Muscle layer of duodenum (tissue), 2 donors: ENCODE measurements at regions not wholly inside any gene's neighbourhood (a gene's known extent, or its start where the extent isn't known, plus 50 kb on each side); places are given as distances from the start of the nearest gene placed in this dataset.

ENCODE experiments used
- H3K27ac ChIP-seq: one replicate; pipeline ENCODE4 v1.7.0; 2013; ENCODE audit warnings: mild to moderate bottlenecking, low read length
- H3K27me3 ChIP-seq: one replicate; pipeline ENCODE4 v1.7.0; 2013; ENCODE audit warnings: low read depth, mild to moderate bottlenecking, control low read depth, low read length
- H3K36me3 ChIP-seq, 2 donors: one replicate each; pipeline ENCODE4 v1.7.0; 2013; ENCODE audit warnings: low read length in 2 of 2, control low read depth in 1 of 2, mild to moderate bottlenecking in 1 of 2; ENCODE audit not compliant: insufficient read depth in 2 of 2, control insufficient read depth in 1 of 2
- H3K4me1 ChIP-seq, 2 donors: one replicate each; pipeline ENCODE4 v1.7.0; 2013; ENCODE audit warnings: low read length in 2 of 2, mild to moderate bottlenecking in 2 of 2, control low read depth in 1 of 2, moderate library complexity in 1 of 2; ENCODE audit not compliant: insufficient read depth in 2 of 2, control insufficient read depth in 1 of 2
- H3K4me3 ChIP-seq, 2 donors: one replicate each; pipeline ENCODE4 v1.7.0; 2013; ENCODE audit warnings: low read length in 2 of 2, low read depth in 1 of 2, mild to moderate bottlenecking in 1 of 2
- H3K9me3 ChIP-seq, 2 donors: one replicate each; pipeline ENCODE4 v1.7.0; 2013; ENCODE audit warnings: low read length in 2 of 2, control low read depth in 1 of 2, mild to moderate bottlenecking in 1 of 2; ENCODE audit not compliant: control insufficient read depth in 1 of 2
- donor health status: healthy.

- Histone ChIP-seq H3K4me1 (no peaks in the 10 kb centered on the region), H3K9me3 (no peaks in the 10 kb centered on the region), H3K4me3 (no peak overlapping the region), H3K27me3 (no peaks in the 10 kb centered on the region), H3K36me3 (no peaks in the 10 kb centered on the region), H3K27ac (no peak overlapping the region)
Observed at GRCh38 chr13:33426131-33426530, 140.6 kb upstream of the STARD13 start.

GRCh38 chr13:33433316-33433715, 147.8 kb upstream of the STARD13 start:
- Histone ChIP-seq H3K9me3 (no peaks in the 10 kb centered on the region), H3K4me1 (no peaks in the 10 kb centered on the region), H3K4me3 (no peak overlapping the region), H3K27ac (no peak overlapping the region), H3K36me3 (no peaks in the 10 kb centered on the region), H3K27me3 (no peaks in the 10 kb centered on the region)

- Histone ChIP-seq H3K9me3 (no peaks in the 10 kb centered on the region), H3K4me1 (no peaks in the 10 kb centered on the region), H3K4me3 (no peak overlapping the region), H3K27me3 (no peaks in the 10 kb centered on the region), H3K27ac (no peak overlapping the region), H3K36me3 (no peaks in the 10 kb centered on the region)
Observed at GRCh38 chr13:33434676-33435075, 149.1 kb upstream of the STARD13 start.

- H3K27me3 ChIP-seq = no peaks in the 10 kb centered on the region
- H3K9me3 ChIP-seq = no peaks in the 10 kb centered on the region
- no peak overlapping the region for H3K27ac ChIP-seq
- no peaks in the 10 kb centered on the region for H3K4me1 ChIP-seq
- H3K4me3 ChIP-seq = no peak overlapping the region
- no peaks in the 10 kb centered on the region for H3K36me3 ChIP-seq
Observed at GRCh38 chr13:33435207-33435606, 149.7 kb upstream of the STARD13 start.

- Histone ChIP-seq H3K9me3 (no peaks in the 10 kb centered on the region), H3K36me3 (no peaks in the 10 kb centered on the region), H3K27ac (no peak overlapping the region), H3K4me1 (no peaks in the 10 kb centered on the region), H3K4me3 (no peak overlapping the region), H3K27me3 (no peaks in the 10 kb centered on the region)
Observed at GRCh38 chr13:33438918-33439317, 153.4 kb upstream of the STARD13 start.

GRCh38 chr13:33441015-33441414, 155.5 kb upstream of the STARD13 start:
- no peaks in the 10 kb centered on the region for H3K9me3 ChIP-seq
- no peak overlapping the region for H3K27ac ChIP-seq
- no peaks in the 10 kb centered on the region for H3K36me3 ChIP-seq
- H3K4me3 ChIP-seq = no peak overlapping the region
- H3K27me3 ChIP-seq = no peaks in the 10 kb centered on the region
- no peaks in the 10 kb centered on the region for H3K4me1 ChIP-seq

- Histone ChIP-seq H3K4me3 (no peak overlapping the region), H3K36me3 (no peaks in the 10 kb centered on the region), H3K9me3 (no peaks in the 10 kb centered on the region), H3K4me1 (no peaks in the 10 kb centered on the region), H3K27ac (no peak overlapping the region), H3K27me3 (no peaks in the 10 kb centered on the region)
Observed at GRCh38 chr13:33445024-33445423, 159.5 kb upstream of the STARD13 start.

GRCh38 chr13:33445476-33445875, 159.9 kb upstream of the STARD13 start:
- Histone ChIP-seq H3K27ac (no peak overlapping the region), H3K4me3 (no peak overlapping the region), H3K9me3 (no peaks in the 10 kb centered on the region), H3K36me3 (no peaks in the 10 kb centered on the region), H3K4me1 (no peaks in the 10 kb centered on the region), H3K27me3 (no peaks in the 10 kb centered on the region)

- H3K36me3 ChIP-seq = no peaks in the 10 kb centered on the region
- H3K4me3 ChIP-seq = no peak overlapping the region
- no peak overlapping the region for H3K27ac ChIP-seq
- no peaks in the 10 kb centered on the region for H3K27me3 ChIP-seq
- H3K9me3 ChIP-seq = no peaks in the 10 kb centered on the region
- no peaks in the 10 kb centered on the region for H3K4me1 ChIP-seq
Observed at GRCh38 chr13:33446821-33447725, 161.5 kb upstream of the STARD13 start.

GRCh38 chr13:33448889-33449288, 163.3 kb upstream of the STARD13 start:
- no peaks in the 10 kb centered on the region for H3K9me3 ChIP-seq
- no peak overlapping the region for H3K27ac ChIP-seq
- no peaks in the 10 kb centered on the region for H3K36me3 ChIP-seq
- peaks cover 0 to 12% of the 10 kb centered on the region in 2 donors for H3K4me1 ChIP-seq
- H3K4me3 ChIP-seq = no peak overlapping the region
- no peaks in the 10 kb centered on the region for H3K27me3 ChIP-seq

GRCh38 chr13:33450956-33451709, 165.6 kb upstream of the STARD13 start:
- Histone ChIP-seq H3K27me3 (no peaks in the 10 kb centered on the region), H3K27ac (no peak overlapping the region), H3K4me3 (no peak overlapping the region), H3K36me3 (no peaks in the 10 kb centered on the region), H3K4me1 (peaks cover 0 to 22% of the 10 kb centered on the region in 2 donors), H3K9me3 (no peaks in the 10 kb centered on the region)
